NCI-H2227 (cell line): ENCODE measurements at regions not wholly inside any gene's neighbourhood (a gene's known extent, or its start where the extent isn't known, plus 50 kb on each side); places are given as distances from the start of the nearest gene placed in this dataset.
"Not testable (repeated sequence)": the region's sequence is repeated elsewhere in the genome, so short reads cannot be mapped to it uniquely, and the experiment has no call there.

Source experiments
- DNase-seq: peaks from one replicate; lab custom pipeline; 2025; ENCODE audit not compliant: unreplicated experiment; lab: John Stamatoyannopoulos, UW

DNA sequence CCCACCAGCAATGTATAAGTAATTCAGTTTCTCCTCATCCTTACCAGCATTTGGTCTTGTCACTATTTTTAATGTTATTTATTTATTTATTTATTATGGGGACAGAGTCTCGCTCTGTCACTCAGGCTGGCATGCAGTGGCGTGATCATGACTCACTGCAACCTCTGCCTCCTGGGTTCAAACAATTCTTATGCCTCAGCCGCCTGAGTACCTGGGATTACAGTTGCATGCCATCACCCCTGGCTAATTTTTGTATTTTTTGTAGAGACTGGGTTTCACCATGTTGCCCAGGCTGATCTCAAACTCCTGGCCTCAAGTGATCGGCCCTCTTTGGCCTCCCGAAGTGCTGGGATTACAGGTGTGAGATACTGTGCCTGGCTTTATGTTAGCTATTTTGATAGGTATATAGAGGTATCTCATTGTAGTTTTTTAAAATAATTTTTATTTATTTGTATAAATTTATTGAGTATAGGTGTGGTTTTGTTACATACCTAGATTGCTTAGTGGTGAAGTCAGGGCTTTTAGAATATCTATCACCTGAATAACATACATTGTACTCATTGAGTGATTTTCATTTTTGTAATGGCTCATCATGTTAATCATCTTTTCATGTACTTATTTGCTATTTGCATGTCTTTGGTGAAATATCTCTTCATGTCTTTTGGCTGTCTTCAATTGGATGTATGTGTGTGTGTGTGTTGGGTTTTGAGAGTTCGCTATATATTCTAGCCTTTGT, 53.3 kb downstream of the TANC2 start:
- no peak for DNase-seq

DNA sequence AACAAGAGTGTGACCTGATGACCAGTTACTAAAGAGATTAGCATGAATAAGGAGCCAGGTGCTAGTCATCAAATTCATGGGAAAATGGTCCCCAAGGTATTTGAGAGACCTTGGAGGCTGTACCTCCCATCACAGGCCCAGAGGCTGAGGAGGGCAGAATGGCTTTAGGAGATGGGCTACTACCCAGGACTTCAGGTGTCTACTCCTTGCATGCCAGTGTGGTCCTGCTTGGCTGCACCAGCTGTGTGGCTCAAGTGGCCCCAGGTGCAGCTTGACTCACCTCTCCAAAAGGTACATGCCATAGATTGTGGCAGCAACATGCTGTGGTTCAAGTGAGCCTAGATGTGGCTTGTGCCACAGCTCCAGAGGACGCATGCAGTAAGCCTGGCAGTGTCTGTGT, 56.5 kb downstream of the TANC2 start:
- DNase-seq, result no peak

DNA sequence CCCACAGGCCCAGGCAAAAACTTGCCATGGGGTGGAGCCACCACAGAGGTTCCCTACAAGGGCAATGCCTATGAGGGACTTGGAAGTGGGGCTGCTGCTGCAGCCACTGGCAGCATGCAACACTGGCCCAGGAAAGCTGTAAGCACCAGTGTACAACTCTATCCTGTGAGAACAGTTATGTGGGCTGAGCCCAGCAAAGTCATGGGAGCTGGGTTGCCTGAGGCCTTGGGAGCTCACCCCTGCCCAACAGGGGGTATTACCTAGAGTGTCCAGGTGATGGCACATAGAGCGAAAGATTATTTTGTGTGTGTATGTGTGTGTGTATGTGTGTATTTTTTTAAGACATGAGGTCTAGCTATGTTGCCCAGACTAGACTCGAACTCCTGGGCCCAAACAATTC, 57.0 kb downstream of the TANC2 start:
- DNase-seq, result no peak

DNA sequence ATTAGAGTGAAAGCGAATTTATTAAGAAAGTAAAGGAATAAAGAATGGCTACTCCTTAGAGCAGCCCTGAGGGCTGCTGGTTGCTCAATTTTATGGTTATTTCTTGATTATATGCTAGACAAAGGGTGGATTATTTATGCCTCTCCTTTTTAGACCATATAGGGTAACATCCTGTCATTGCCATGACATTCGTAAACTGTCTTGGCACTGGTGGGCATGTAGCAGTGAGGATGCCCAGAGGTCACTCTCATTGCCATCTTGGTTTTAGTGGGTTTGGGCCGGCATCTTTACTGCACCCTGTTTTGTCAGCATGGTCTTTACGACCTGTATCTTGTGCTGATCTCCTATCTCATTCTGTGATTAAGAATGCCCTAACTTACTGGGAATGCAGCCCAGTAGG, 58.2 kb downstream of the TANC2 start:
- DNase-seq, result no peak

DNA sequence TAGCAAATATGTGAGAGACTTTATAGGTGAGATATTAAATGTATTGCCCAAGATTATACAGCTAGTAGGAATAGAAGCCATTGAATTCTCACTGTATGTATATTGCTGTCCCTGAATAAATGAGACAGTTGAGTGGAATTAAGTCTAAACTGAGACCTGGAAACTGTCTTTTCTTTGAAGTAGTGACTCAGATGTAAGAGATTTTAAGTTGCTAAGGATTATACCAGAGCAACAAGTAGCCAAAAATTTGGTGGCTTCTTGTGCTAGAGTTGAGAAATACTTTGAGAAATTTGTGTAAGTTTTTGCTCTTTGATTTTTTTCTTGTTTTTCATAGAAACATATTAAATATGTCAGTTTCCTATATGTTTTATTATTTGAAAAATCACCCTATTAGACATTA, 58.7 kb downstream of the TANC2 start:
- DNase-seq, result no peak

DNA sequence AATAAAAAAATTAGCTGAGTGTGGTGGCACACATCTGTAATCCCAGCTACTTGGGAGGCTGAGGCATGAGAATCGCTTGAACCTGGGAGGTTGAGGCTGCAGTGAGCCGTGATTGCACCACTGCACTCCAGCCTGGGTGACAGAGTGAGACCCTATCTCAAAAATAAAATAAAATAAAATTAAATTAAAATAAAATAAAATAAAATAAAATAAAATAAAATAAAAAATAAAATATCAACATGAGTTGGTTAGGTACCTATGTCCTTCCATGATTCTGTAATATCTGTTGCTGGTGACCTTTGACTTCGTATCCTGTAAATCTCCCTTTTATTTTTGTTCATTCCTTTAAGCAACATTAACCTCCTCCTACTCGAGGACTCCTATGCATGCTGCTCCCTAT, 59.6 kb downstream of the TANC2 start:
- DNase-seq, result not testable (repeated sequence)

DNA sequence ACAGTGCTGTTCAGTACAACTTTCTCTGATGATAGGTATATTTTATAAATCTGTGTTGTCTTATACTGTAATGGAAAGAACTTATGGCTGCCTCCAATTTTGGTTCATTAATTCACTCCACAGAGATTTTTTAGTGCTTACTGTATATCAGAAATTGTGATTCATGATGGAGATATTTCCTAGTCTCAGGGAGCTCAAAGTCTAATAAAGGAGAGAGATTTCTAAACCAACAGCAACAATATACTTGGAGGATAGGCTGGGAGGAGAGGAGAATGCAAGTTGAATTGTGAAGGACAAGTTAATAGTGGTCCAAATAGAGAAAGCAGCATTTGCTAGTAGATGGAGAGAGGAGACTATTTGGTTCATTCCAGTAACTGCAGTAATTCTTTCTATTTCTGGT, 63.5 kb downstream of the TANC2 start:
- DNase-seq, result no peak

- peak; percentile 12 for DNase-seq
These were observed 66.1 kb downstream of the TANC2 start for GRCh38 chr17:63032142-63032541.

DNA sequence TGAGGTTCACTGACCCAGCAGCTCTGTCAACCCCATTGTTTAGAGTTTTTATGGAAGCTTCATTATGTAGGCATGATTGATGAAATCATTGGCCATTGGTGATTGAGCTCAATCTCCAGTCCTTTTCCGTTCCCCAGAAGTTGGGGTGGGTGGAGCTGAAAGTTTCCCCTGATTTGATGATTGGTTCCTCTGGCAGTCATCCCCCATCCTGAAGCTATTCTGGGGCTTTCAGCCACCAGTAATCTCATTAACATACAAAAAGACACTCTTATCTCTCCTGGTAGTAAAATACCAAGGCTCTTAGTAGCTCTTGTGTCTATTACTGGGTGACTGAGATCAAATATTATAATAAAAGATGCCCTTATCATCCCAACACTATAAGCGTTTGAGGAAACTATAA, 67.1 kb downstream of the TANC2 start:
- DNase-seq, result no peak

- DNase-seq, result no peak
These were observed 69.2 kb downstream of the TANC2 start for GRCh38 chr17:63035271-63035670.

DNA sequence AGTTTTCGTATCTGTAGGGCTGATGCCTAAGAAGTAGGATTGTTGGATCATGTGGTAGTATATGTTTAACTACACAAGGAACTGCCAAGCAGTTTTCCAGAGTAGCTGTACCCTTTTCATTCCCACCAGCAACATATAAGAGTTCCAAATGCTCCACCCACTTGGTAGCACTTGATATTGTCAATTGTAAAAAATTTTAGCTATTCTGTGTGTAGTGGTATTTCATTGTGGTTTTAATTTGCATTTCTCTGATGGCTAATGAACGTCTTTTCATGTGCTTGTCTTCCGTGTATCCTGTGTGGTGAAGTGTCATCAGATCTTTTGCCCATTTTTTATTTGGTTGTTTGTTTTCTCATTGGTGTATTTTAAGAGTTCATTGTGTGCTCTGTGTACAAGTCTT, 69.7 kb downstream of the TANC2 start:
- DNase-seq, result no peak

DNA sequence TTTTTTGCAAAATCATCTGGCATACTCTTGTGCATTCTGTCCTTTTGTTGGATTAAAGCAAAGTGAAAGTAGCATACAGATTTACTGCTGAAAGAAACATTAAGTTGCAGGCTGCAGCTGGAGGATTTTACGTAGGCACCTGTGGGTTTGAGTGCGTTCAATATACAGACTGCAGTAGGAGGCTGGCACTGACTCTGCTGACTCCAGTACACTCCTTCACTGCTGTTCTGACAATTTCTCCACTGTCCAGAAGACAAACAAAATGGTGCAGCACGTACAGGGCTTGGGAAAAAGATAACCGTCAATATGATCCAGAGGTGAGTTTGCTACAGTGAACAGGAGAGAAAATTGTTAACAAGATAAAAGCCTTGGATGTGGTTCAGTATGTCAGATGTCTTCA, 73.3 kb downstream of the TANC2 start:
- DNase-seq, result peak; percentile 43

DNA sequence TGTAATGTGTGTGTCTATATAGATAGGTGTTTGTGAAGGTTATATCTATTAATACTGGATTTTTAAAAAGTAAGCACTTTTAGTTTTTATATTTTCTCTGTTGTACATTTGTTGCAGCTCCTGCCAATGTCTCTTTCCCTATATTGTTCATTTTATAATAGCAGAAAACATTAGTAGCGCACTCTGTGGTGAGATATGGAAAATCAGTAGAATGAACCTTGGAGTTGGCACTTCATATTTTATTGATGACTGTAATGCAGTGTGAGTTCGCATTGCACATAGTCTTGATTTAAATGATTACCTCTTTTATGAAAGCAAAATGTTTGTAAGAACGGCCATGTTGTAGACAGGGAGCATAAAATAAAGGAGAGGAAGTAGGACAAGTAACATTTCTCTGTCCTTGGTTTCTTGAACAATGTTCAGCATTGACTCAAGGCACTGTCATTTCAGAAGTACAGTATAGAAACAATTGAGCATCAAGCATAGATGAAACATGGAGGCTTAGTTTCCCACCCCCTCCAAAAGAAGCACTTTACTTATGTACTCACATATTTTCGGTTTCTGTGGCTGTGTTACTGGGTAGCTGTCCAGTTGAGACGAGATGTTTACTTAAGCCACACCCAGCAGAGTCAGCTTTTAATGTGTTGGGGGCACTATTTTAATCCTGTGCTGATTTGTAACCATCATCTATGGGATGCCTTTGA, 74.0 kb downstream of the TANC2 start:
- no peak for DNase-seq

DNA sequence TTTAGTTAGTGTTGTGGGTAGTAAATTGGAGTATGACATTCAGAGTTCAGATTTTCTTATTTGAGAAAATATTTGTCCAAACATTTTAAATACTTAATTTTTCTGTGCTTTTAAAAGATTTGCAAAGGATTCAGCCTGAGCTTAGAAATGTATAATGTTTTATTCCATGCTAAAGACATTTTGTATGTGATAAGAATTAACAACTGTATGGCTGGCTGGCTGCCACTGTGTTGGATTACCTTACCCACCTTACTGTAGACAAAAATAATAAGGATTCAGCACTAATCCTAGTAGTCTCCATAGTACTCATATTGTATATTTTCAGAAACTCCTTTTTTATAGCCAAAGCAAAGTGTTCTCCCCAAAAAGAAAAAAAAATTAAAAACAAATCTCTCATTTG, 74.8 kb downstream of the TANC2 start:
- no peak for DNase-seq

- DNase-seq, result no peak
These were observed 75.2 kb downstream of the TANC2 start for GRCh38 chr17:63041251-63041650.

DNA sequence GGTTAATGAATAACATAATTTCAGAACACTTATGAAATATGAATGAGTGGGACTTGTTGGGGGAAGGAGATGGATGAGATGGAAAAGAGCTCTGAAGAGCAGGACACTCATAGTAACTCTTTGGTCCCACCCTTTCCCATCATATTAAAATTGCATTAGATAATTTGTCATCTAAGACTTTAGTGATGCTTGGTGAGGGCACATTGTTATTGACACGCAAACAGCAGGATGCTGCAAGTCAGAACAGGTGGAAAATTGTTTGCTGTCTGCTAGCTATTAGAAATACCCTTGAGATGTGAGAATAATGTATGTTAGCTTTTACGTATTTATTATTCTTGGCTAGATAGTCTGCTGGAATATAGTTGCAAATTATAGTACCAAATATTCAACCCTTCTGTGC, 75.7 kb downstream of the TANC2 start:
- peak; percentile 17 for DNase-seq

DNA sequence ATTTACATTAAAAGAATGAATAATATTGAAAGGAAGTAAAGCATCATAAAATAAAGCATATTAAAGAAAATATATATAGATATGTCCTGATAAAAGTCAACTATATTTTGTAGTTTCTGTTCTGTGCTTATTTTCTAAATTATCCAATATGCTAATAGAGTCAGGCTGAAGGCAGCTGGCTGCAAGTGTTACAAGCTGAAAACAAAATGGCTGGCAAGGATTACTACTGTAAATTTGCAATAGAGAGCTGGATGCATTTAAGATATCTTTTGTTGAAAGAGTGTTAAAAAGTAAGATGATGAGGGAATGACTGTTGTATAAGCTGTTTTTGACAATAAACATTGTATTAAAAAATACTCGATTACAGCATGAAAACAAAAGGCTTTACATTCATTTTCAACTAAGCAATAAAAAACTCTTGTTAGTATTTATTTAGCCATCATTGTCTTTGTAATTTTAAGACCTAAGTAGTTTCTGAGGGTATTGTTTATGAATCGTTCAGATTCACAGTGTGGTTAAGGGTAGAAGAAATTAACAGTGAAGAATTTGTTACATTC, 76.3 kb downstream of the TANC2 start:
- peak; percentile 17 for DNase-seq

DNA sequence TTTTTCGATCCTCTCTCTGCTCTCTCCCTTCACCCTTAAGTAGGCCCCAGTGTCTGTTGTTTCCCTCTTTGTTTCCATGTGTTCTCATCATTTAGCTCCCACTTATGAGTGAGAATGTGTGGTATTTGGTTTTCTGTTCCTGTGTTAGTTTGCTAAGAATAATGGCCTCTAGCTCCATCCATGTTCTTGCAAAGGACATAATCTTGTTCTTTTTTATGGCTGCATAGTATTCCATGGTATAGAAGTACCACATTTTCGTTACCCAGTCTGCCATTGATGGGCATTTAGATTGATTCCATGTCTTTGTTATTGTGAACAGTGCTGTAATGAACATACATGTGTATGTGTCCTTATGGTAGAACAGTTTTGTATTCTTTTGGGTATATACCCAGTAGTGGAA, 91.5 kb downstream of the TANC2 start:
- DNase-seq, result not testable (repeated sequence)

- DNase-seq, result no peak
These were observed 100.3 kb downstream of the TANC2 start for GRCh38 chr17:63066158-63066813.

GRCh38 chr17:63069245-63069644, 103.2 kb downstream of the TANC2 start:
- no peak for DNase-seq

DNA sequence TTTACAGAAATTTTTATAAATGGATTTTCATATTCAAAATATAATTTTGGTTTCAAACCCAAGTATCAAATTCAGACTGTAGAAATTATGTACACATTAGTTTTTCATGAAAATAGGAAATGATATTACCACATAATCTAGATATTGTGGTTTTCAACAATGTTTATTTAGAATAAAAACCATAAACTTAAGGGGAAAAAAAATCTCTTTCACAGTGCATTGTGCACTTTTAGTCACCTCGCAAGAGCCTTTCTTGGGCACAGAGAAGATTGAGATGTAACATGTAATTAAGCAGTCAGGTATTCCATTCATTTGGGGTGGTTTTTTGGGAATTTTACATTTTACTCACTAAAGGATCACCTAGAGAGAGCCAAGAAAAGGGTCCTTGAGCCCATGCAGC, 104.0 kb downstream of the TANC2 start:
- no peak for DNase-seq

DNA sequence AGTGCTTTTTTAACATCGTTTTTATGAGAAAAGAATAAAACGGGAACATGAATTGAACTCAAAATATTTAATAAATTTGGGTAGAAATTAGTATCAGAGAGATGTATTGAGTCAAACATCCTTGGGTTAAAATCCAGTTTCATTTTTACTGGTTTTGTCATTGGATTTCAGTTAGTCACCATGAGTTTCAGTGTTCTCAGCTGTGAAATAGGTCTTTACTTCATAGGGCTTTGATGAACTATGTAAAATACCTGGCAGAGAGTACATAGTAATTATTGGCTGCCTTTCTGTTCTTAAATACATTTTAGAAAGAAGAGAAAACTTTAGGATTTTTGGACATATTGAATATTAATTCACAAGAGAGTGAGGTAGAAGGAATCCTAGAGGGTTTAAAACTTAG, 105.8 kb downstream of the TANC2 start:
- no peak for DNase-seq
